ENCODE measurements at regions not wholly inside any gene's neighbourhood (a gene's known extent, or its start where the extent isn't known, plus 50 kb on each side); places are given as distances from the start of the nearest gene placed in this dataset.

DNA sequence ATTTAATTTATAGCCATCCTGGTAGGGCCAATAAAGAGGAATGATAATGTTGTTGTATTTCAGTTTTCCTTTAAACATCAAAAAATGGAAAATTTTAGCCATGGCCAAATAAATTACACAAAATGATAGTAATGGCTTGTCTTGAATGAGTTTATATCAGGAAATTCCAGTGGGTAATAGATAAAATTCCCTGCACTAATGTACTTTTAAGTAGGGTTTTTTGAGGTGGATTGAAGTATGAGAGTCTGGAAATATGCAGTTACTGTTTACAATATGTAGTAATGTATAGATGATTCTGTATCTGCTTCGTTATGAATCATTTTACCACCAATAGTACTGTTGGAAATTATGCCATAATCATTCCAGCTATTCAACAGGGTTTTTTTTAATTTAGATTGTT is 219.4 kb upstream of the ROBO2 start:
- Histone ChIP-seq H3K27ac (ENCODE audit: low read length) (no peak overlapping the region), H3K9me3 (ENCODE audit: control insufficient read depth in 1 of 2, low read length in 2 of 2) (no peaks in the 10 kb centered on the region), H3K36me3 (ENCODE audit: control insufficient read depth in 1 of 2, insufficient read depth in 2 of 2, low read length in 2 of 2) (no peaks in the 10 kb centered on the region), H3K27me3 (ENCODE audit: low read depth, low read length) (no peaks in the 10 kb centered on the region), H3K4me3 (ENCODE audit: low read depth in 1 of 2, low read length in 2 of 2) (no peak overlapping the region), H3K4me1 (ENCODE audit: control insufficient read depth in 1 of 2, insufficient read depth in 2 of 2, low read length in 2 of 2) (no peaks in the 10 kb centered on the region)

DNA sequence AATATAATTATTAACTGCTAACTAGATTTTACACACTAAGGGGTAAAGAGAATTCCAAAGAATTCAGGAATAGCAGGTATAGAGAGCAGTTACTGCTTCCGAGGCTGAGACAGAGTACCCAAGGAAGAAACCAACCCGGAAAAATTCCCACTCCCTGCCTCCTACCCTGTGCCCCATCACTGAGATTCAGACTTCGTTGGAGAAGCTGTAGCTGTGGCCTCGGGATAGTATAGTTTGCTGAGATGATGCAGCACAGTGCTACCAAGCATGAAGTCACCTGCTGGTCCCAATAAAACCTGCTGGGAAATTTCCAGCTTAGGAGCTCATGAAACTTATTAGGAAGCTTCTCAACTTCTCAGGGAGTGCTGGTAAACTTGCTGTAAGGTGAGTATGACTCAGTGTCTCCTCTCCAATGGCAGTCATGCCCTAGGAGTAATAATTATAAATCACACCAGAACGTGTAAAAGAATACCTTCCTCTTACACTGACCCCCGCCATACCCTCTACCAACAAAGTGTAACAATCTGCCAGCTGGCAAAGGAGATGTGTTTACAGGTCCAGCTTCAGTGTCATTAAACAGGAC is 215.2 kb upstream of the ROBO2 start:
- Histone ChIP-seq H3K4me3 (ENCODE audit: low read depth in 1 of 2, low read length in 2 of 2) (no peak overlapping the region), H3K27ac (ENCODE audit: low read length) (no peak overlapping the region), H3K27me3 (ENCODE audit: low read depth, low read length) (no peaks in the 10 kb centered on the region), H3K9me3 (ENCODE audit: control insufficient read depth in 1 of 2, low read length in 2 of 2) (no peaks in the 10 kb centered on the region), H3K4me1 (ENCODE audit: control insufficient read depth in 1 of 2, insufficient read depth in 2 of 2, low read length in 2 of 2) (no peaks in the 10 kb centered on the region), H3K36me3 (ENCODE audit: control insufficient read depth in 1 of 2, insufficient read depth in 2 of 2, low read length in 2 of 2) (no peaks in the 10 kb centered on the region)

GRCh38 chr3:76826861-76827260 is 213.0 kb upstream of the ROBO2 start:
- Histone ChIP-seq H3K4me3 (ENCODE audit: low read depth in 1 of 2, low read length in 2 of 2) (no peak overlapping the region), H3K27me3 (ENCODE audit: low read depth, low read length) (no peaks in the 10 kb centered on the region), H3K27ac (ENCODE audit: low read length) (no peak overlapping the region)

GRCh38 chr3:76827701-76828226 is 212.1 kb upstream of the ROBO2 start:
- no peak overlapping the region for H3K27ac ChIP-seq (ENCODE audit: low read length)
- no peaks in the 10 kb centered on the region for H3K9me3 ChIP-seq (ENCODE audit: control insufficient read depth in 1 of 2, low read length in 2 of 2)
- no peak overlapping the region for H3K4me3 ChIP-seq (ENCODE audit: low read depth in 1 of 2, low read length in 2 of 2)
- no peaks in the 10 kb centered on the region for H3K36me3 ChIP-seq (ENCODE audit: control insufficient read depth in 1 of 2, insufficient read depth in 2 of 2, low read length in 2 of 2)
- no peaks in the 10 kb centered on the region for H3K27me3 ChIP-seq (ENCODE audit: low read depth, low read length)
- H3K4me1 ChIP-seq (ENCODE audit: control insufficient read depth in 1 of 2, insufficient read depth in 2 of 2, low read length in 2 of 2), result no peaks in the 10 kb centered on the region

More at GRCh38 chr3:76826861-76827260, 213.0 kb upstream of the ROBO2 start:
- H3K4me1 ChIP-seq (ENCODE audit: control insufficient read depth in 1 of 2, insufficient read depth in 2 of 2, low read length in 2 of 2), result no peaks in the 10 kb centered on the region
- no peaks in the 10 kb centered on the region for H3K9me3 ChIP-seq (ENCODE audit: control insufficient read depth in 1 of 2, low read length in 2 of 2)
- no peaks in the 10 kb centered on the region for H3K36me3 ChIP-seq (ENCODE audit: control insufficient read depth in 1 of 2, insufficient read depth in 2 of 2, low read length in 2 of 2)

- Histone ChIP-seq H3K27ac (ENCODE audit: low read length) (no peak overlapping the region), H3K9me3 (ENCODE audit: control insufficient read depth in 1 of 2, low read length in 2 of 2) (no peaks in the 10 kb centered on the region), H3K27me3 (ENCODE audit: low read depth, low read length) (no peaks in the 10 kb centered on the region)
These were observed 205.2 kb upstream of the ROBO2 start for GRCh38 chr3:76834657-76835056.

DNA sequence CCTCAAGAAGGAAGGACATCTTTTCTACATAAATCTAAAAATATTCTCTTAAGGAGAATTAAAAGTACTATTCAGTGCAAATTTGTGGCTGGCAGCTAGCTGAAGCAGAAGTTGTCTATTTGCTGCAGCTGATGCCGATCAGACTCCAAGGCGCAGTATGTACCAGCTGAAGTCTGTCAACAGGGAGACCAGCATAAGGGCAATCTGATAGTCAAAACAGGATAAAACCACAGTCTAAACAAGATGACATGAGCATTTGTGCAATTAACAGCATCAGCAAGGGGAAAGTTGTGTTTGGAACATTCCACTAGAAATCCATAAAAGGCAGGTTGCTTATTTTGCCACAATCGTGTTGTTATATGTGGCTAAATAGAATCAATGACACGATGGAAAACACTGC is 198.2 kb upstream of the ROBO2 start:
- Histone ChIP-seq H3K4me3 (ENCODE audit: low read depth in 1 of 2, low read length in 2 of 2) (no peak overlapping the region), H3K36me3 (ENCODE audit: control insufficient read depth in 1 of 2, insufficient read depth in 2 of 2, low read length in 2 of 2) (no peaks in the 10 kb centered on the region), H3K27me3 (ENCODE audit: low read depth, low read length) (no peaks in the 10 kb centered on the region), H3K4me1 (ENCODE audit: control insufficient read depth in 1 of 2, insufficient read depth in 2 of 2, low read length in 2 of 2) (no peaks in the 10 kb centered on the region), H3K9me3 (ENCODE audit: control insufficient read depth in 1 of 2, low read length in 2 of 2) (no peaks in the 10 kb centered on the region), H3K27ac (ENCODE audit: low read length) (no peak overlapping the region)

More at GRCh38 chr3:76834657-76835056, 205.2 kb upstream of the ROBO2 start:
- H3K4me3 ChIP-seq (ENCODE audit: low read depth in 1 of 2, low read length in 2 of 2), result no peak overlapping the region
- H3K36me3 ChIP-seq (ENCODE audit: control insufficient read depth in 1 of 2, insufficient read depth in 2 of 2, low read length in 2 of 2), result no peaks in the 10 kb centered on the region
- H3K4me1 ChIP-seq (ENCODE audit: control insufficient read depth in 1 of 2, insufficient read depth in 2 of 2, low read length in 2 of 2), result no peaks in the 10 kb centered on the region

- H3K9me3 ChIP-seq (ENCODE audit: control insufficient read depth in 1 of 2, low read length in 2 of 2), result no peaks in the 10 kb centered on the region
- H3K4me1 ChIP-seq (ENCODE audit: control insufficient read depth in 1 of 2, insufficient read depth in 2 of 2, low read length in 2 of 2), result no peaks in the 10 kb centered on the region
- no peaks in the 10 kb centered on the region for H3K27me3 ChIP-seq (ENCODE audit: low read depth, low read length)
- no peak overlapping the region for H3K27ac ChIP-seq (ENCODE audit: low read length)
- H3K36me3 ChIP-seq (ENCODE audit: control insufficient read depth in 1 of 2, insufficient read depth in 2 of 2, low read length in 2 of 2), result no peaks in the 10 kb centered on the region
- no peak overlapping the region for H3K4me3 ChIP-seq (ENCODE audit: low read depth in 1 of 2, low read length in 2 of 2)
These were observed 197.7 kb upstream of the ROBO2 start for GRCh38 chr3:76842216-76842615.

DNA sequence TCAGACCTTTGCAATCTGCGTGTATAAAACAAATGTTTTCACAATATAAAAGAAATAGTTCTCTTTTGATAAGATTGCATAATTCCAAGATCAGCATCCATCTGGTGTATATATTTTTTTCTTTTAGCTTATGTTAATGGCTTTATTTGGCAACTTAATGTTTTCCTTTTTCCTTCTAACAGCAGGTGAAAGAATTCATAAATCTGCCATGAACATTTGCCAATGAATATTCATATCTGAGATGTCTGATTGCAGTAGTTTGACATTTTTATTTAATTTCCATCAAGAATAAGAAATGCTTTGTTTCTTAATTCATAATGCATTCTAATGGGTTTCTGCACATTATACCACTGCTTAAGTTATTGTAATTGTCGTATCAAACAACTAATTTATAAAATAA is 184.4 kb upstream of the ROBO2 start:
- no peak overlapping the region for H3K4me3 ChIP-seq (ENCODE audit: low read depth in 1 of 2, low read length in 2 of 2)
- H3K27ac ChIP-seq (ENCODE audit: low read length), result no peak overlapping the region
- no peaks in the 10 kb centered on the region for H3K4me1 ChIP-seq (ENCODE audit: control insufficient read depth in 1 of 2, insufficient read depth in 2 of 2, low read length in 2 of 2)
- H3K36me3 ChIP-seq (ENCODE audit: control insufficient read depth in 1 of 2, insufficient read depth in 2 of 2, low read length in 2 of 2), result no peaks in the 10 kb centered on the region
- no peaks in the 10 kb centered on the region for H3K9me3 ChIP-seq (ENCODE audit: control insufficient read depth in 1 of 2, low read length in 2 of 2)
- H3K27me3 ChIP-seq (ENCODE audit: low read depth, low read length), result no peaks in the 10 kb centered on the region

- Histone ChIP-seq H3K27me3 (ENCODE audit: low read depth, low read length) (no peaks in the 10 kb centered on the region), H3K36me3 (ENCODE audit: control insufficient read depth in 1 of 2, insufficient read depth in 2 of 2, low read length in 2 of 2) (no peaks in the 10 kb centered on the region), H3K9me3 (ENCODE audit: control insufficient read depth in 1 of 2, low read length in 2 of 2) (no peaks in the 10 kb centered on the region), H3K4me3 (ENCODE audit: low read depth in 1 of 2, low read length in 2 of 2) (no peak overlapping the region), H3K27ac (ENCODE audit: low read length) (no peak overlapping the region), H3K4me1 (ENCODE audit: control insufficient read depth in 1 of 2, insufficient read depth in 2 of 2, low read length in 2 of 2) (no peaks in the 10 kb centered on the region)
These were observed 180.3 kb upstream of the ROBO2 start for GRCh38 chr3:76859596-76859995.

DNA sequence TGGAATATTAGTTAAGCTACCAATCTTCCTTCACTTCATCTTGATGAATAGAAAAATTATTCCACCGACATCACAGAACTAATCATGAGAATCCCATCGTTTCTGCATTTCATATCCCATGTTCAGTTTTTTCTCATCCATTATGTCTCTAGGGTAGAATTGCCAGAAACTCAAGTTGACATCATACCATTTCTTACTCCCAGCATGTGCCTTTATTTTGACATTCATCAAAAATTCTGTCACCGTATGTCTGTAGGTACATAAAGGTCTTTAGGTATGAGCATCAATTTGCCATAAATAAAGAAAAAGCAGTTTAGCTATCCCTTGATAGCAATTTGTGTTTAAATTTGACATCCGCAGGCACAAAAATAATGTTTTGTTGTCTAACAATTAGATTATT is 175.5 kb upstream of the ROBO2 start:
- H3K4me1 ChIP-seq (ENCODE audit: control insufficient read depth in 1 of 2, insufficient read depth in 2 of 2, low read length in 2 of 2), result no peaks in the 10 kb centered on the region
- H3K36me3 ChIP-seq (ENCODE audit: control insufficient read depth in 1 of 2, insufficient read depth in 2 of 2, low read length in 2 of 2), result no peaks in the 10 kb centered on the region
- no peaks in the 10 kb centered on the region for H3K27me3 ChIP-seq (ENCODE audit: low read depth, low read length)
- H3K9me3 ChIP-seq (ENCODE audit: control insufficient read depth in 1 of 2, low read length in 2 of 2), result no peaks in the 10 kb centered on the region
- no peak overlapping the region for H3K4me3 ChIP-seq (ENCODE audit: low read depth in 1 of 2, low read length in 2 of 2)
- H3K27ac ChIP-seq (ENCODE audit: low read length), result no peak overlapping the region

- Histone ChIP-seq H3K4me1 (ENCODE audit: control insufficient read depth in 1 of 2, insufficient read depth in 2 of 2, low read length in 2 of 2) (no peaks in the 10 kb centered on the region), H3K36me3 (ENCODE audit: control insufficient read depth in 1 of 2, insufficient read depth in 2 of 2, low read length in 2 of 2) (no peaks in the 10 kb centered on the region), H3K4me3 (ENCODE audit: low read depth in 1 of 2, low read length in 2 of 2) (no peak overlapping the region), H3K9me3 (ENCODE audit: control insufficient read depth in 1 of 2, low read length in 2 of 2) (no peaks in the 10 kb centered on the region), H3K27me3 (ENCODE audit: low read depth, low read length) (no peaks in the 10 kb centered on the region), H3K27ac (ENCODE audit: low read length) (no peak overlapping the region)
These were observed 173.0 kb upstream of the ROBO2 start for GRCh38 chr3:76866729-76867408.
